Muscle of leg (tissue), 3 donors: ENCODE measurements at regions not wholly inside any gene's neighbourhood (a gene's known extent, or its start where the extent isn't known, plus 50 kb on each side); places are given as distances from the start of the nearest gene placed in this dataset.
"Not testable (repeated sequence)": the region's sequence is repeated elsewhere in the genome, so short reads cannot be mapped to it uniquely, and the experiment has no call there.

ENCODE experiments used
- DNase-seq: peaks from one replicate; pipeline ENCODE4 v3.0.0; 2013
- H3K27ac ChIP-seq: one replicate; pipeline ENCODE4 v1.5.1; 2013; ENCODE audit warnings: mild to moderate bottlenecking, low read length, control low read depth
- H3K27me3 ChIP-seq: one replicate; pipeline ENCODE4 v1.6.1; 2013; ENCODE audit warnings: low read length; ENCODE audit not compliant: control insufficient read depth, insufficient read depth
- H3K36me3 ChIP-seq: one replicate; pipeline ENCODE4 v1.6.1; 2013; ENCODE audit warnings: low read length; ENCODE audit not compliant: control insufficient read depth, insufficient read depth
- H3K4me1 ChIP-seq: one replicate; pipeline ENCODE4 v1.6.1; 2013; ENCODE audit warnings: low read length; ENCODE audit not compliant: control insufficient read depth, insufficient read depth
- H3K4me3 ChIP-seq: one replicate; pipeline ENCODE4 v1.5.1; 2013; ENCODE audit warnings: low read length, control low read depth
- H3K9me3 ChIP-seq: replicated peaks from 2 replicates; pipeline ENCODE4 v1.6.1; 2013; ENCODE audit warnings: low read depth, low read length; ENCODE audit not compliant: control insufficient read depth
- WGBS: methylation state at CpG from one replicate; pipeline ENCODE4 v1.1.5; 2013; ENCODE audit warnings: missing lambda C conversion rate; ENCODE audit not compliant: insufficient coverage; 5-methylcytosine and 5-hydroxymethylcytosine counted together

DNA sequence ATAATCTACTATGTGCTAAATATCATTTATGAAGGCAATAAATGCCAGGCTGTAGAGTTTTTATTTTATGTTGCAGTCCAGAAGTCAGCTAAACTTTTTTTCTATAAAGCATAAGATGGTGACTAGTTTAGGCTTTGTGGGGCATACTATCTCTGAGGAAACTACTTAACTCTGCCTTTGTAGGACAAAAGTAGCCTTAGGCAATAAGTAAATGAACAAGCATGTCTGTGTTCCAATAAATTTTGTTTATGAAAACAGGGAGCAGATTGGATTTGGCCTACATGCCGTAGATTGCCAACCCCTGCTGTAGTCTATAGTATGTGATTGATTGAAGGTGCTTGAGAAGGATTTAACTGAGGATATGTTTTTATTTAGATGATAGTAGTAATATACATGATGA, 502.5 kb upstream of the NAALADL2 start:
- no peak for DNase-seq
- H3K27me3 ChIP-seq, result no peaks in the 10 kb centered on the region
- WGBS, result 67% methylated on average over 1 of the region's 1 CpG

DNA sequence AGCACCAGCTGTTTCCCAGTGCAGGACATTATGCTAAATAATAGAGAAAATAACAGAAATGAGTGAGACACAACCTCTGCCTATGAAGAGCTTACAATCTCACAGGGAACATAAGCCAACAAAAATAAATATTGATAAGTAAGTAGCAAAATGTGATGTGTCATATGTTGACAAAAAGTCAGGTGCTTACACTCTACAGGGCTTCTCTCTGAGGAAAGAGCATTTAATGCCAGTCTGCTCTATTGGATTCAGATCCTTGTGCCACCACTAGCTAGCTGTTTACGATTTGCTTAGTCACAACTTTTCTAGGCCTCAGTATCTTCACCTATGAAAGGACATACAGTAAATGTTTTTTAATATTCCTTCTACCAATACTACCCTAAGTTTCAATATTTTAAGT, 500.9 kb upstream of the NAALADL2 start:
- WGBS, result no CpG with 5 or more reads among the region's 1 CpG
- no peak for DNase-seq
- H3K27me3 ChIP-seq, result no peaks in the 10 kb centered on the region
- no peaks in the 10 kb centered on the region for H3K9me3 ChIP-seq
- H3K27ac ChIP-seq, result no peak overlapping the region
- no peaks in the 10 kb centered on the region for H3K4me1 ChIP-seq
- no peaks in the 10 kb centered on the region for H3K36me3 ChIP-seq
- no peak overlapping the region for H3K4me3 ChIP-seq

More for the DNA sequence above, 502.5 kb upstream of the NAALADL2 start:
- H3K4me1 ChIP-seq, result no peaks in the 10 kb centered on the region
- no peak overlapping the region for H3K27ac ChIP-seq
- no peaks in the 10 kb centered on the region for H3K36me3 ChIP-seq
- H3K4me3 ChIP-seq, result no peak overlapping the region
- no peaks in the 10 kb centered on the region for H3K9me3 ChIP-seq

GRCh38 chr3:174362556-174362955, 496.6 kb upstream of the NAALADL2 start:
- no peak for DNase-seq
- H3K27ac ChIP-seq, result no peak overlapping the region
- no peaks in the 10 kb centered on the region for H3K27me3 ChIP-seq
- no peaks in the 10 kb centered on the region for H3K9me3 ChIP-seq
- no CpG with 5 or more reads among the region's 3 CpGs for WGBS
- no peaks in the 10 kb centered on the region for H3K36me3 ChIP-seq
- no peaks in the 10 kb centered on the region for H3K4me1 ChIP-seq
- no peak overlapping the region for H3K4me3 ChIP-seq

- H3K27ac ChIP-seq, result no peak overlapping the region
- no peak for DNase-seq
- 65% methylated on average over 2 of the region's 3 CpGs for WGBS
- H3K4me1 ChIP-seq, result no peaks in the 10 kb centered on the region
- no peaks in the 10 kb centered on the region for H3K9me3 ChIP-seq
- H3K36me3 ChIP-seq, result no peaks in the 10 kb centered on the region
- no peak overlapping the region for H3K4me3 ChIP-seq
- H3K27me3 ChIP-seq, result no peaks in the 10 kb centered on the region
These were observed 495.9 kb upstream of the NAALADL2 start for GRCh38 chr3:174363256-174363655.

- H3K4me1 ChIP-seq, result no peaks in the 10 kb centered on the region
- DNase-seq, result no peak
- no peaks in the 10 kb centered on the region for H3K36me3 ChIP-seq
- H3K9me3 ChIP-seq, result no peaks in the 10 kb centered on the region
- no peaks in the 10 kb centered on the region for H3K27me3 ChIP-seq
- no peak overlapping the region for H3K27ac ChIP-seq
- no peak overlapping the region for H3K4me3 ChIP-seq
- WGBS, result no CpG with 5 or more reads among the region's 1 CpG
These were observed 493.3 kb upstream of the NAALADL2 start for GRCh38 chr3:174365796-174366195.

- H3K4me1 ChIP-seq, H3K36me3 ChIP-seq, H3K27me3 ChIP-seq, DNase-seq, H3K4me3 ChIP-seq, H3K27ac ChIP-seq, H3K9me3 ChIP-seq: not testable (repeated sequence)
- no CpG with 5 or more reads among the region's 5 CpGs for WGBS
These were observed 492.2 kb upstream of the NAALADL2 start for GRCh38 chr3:174366904-174367303.

GRCh38 chr3:174376346-174376745, 482.8 kb upstream of the NAALADL2 start:
- Histone ChIP-seq H3K27me3 (no peaks in the 10 kb centered on the region), H3K36me3 (no peaks in the 10 kb centered on the region), H3K4me3 (no peak overlapping the region), H3K27ac (no peak overlapping the region), H3K9me3 (peaks cover 3% of the 10 kb centered on the region), H3K4me1 (no peaks in the 10 kb centered on the region)
- DNase-seq, result no peak

DNA sequence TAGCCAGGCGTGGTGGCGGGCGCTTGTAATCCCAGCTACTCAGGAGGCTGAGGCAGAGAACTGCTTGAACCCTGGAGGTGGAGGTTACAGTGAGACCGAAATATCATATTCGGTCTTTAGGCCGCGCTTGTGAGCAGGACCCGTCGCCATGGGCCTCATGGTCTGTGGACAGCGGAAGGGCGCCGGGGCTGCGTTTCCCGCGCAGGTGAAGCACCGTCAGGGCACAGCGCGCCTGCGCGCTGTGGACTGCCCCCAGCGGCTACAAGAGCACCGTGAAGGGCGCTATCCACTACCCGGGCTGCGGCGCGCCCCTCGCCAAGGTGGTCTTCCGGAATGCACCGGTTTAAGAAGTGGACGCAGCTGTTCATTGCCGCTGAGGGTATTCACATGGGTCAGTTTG, 482.0 kb upstream of the NAALADL2 start:
- Histone ChIP-seq H3K36me3 (no peaks in the 10 kb centered on the region), H3K27me3 (no peaks in the 10 kb centered on the region), H3K4me3 (no peak overlapping the region), H3K9me3 (peaks cover 3% of the 10 kb centered on the region), H3K27ac (no peak overlapping the region), H3K4me1 (no peaks in the 10 kb centered on the region)
- WGBS, result 97% methylated on average over 32 of the region's 32 CpGs
- DNase-seq, result no peak

DNA sequence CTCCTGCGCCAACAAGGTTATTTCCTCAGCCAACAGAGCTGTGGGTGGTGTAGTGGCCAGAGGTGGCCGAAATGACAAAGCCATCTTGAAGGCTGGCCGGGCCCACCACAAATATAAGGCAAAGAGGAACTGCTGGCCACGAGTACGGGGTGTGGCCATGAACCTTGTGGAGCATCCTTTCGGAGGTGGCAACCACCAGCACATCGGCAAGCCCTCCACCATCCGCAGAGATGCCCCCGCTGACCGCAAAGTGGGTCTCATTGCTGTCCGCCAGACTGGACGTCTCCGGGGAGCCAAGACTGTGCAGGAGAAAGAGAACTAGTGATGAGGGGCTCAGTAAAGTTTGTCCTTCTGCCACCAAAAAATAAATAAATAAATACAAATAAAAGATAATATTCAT, 481.4 kb upstream of the NAALADL2 start:
- 94% methylated on average over 9 of the region's 13 CpGs for WGBS
- H3K4me1 ChIP-seq, result no peaks in the 10 kb centered on the region
- H3K27ac ChIP-seq, result no peak overlapping the region
- no peak overlapping the region for H3K4me3 ChIP-seq
- no peaks in the 10 kb centered on the region for H3K27me3 ChIP-seq
- no peaks in the 10 kb centered on the region for H3K36me3 ChIP-seq
- no peak for DNase-seq
- peaks cover 3% of the 10 kb centered on the region for H3K9me3 ChIP-seq

DNA sequence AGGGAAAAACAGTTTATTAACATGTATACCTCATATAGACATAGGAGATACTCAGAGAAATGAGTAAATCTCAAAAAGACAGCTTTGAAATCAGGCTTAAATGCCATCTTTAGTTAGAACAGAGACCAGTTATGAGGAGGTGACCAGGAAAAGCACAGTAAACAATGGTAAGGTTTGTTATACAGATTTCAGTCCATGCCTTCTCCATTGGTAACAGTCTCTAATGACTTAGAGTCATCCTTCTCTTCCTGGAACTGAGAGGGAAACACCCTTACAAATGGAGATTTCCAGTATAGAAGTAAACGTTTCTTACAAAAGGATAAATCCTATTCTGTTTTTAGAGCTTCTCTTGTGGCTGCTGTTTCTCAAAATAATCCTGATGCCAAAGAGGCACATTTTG, 476.3 kb upstream of the NAALADL2 start:
- no CpG with 5 or more reads among the region's 1 CpG for WGBS
- H3K27ac ChIP-seq, result no peak overlapping the region
- H3K4me1 ChIP-seq, result no peaks in the 10 kb centered on the region
- no peaks in the 10 kb centered on the region for H3K27me3 ChIP-seq
- H3K36me3 ChIP-seq, result no peaks in the 10 kb centered on the region
- DNase-seq, result no peak
- no peak overlapping the region for H3K4me3 ChIP-seq
- no peaks in the 10 kb centered on the region for H3K9me3 ChIP-seq

GRCh38 chr3:174387736-174388135, 471.4 kb upstream of the NAALADL2 start:
- no peak for DNase-seq
- no CpG with 5 or more reads among the region's 1 CpG for WGBS
- no peak overlapping the region for H3K4me3 ChIP-seq

More at GRCh38 chr3:174387736-174388135, 471.4 kb upstream of the NAALADL2 start:
- Histone ChIP-seq H3K9me3 (no peaks in the 10 kb centered on the region), H3K27me3 (no peaks in the 10 kb centered on the region), H3K4me1 (no peaks in the 10 kb centered on the region), H3K36me3 (no peaks in the 10 kb centered on the region), H3K27ac (no peak overlapping the region)
